GM12878 (cell line): ENCODE measurements at regions not wholly inside any gene's neighbourhood (a gene's known extent, or its start where the extent isn't known, plus 50 kb on each side); places are given as distances from the start of the nearest gene placed in this dataset.

Experiments used
- ATAC-seq: fragments of 200-7000 bp; cut with Tn5 transposase; 3 replicates; pipeline ENCODE4 v1.9.1; 2020; ENCODE audit warnings: mild to moderate bottlenecking, moderate library complexity
- BruUV-seq: library from RNA; stranded (reverse); fragments of 400-500 nt; replicated peaks from 2 replicates; lab custom pipeline; 2021; lab: Mats Ljungman, UMichigan
- CTCF ChIA-PET: fragments of 300-600 bp; sonication (Branson Sonifier 250); formaldehyde crosslinking; extraction: SDS; loops from one replicate; lab custom pipeline; 2021; ENCODE audit warnings: inconsistent platforms; lab: Yijun Ruan, JAX
- POLR2A ChIA-PET: fragments of 350-600 bp; formaldehyde crosslinking; extraction: SDS; loops from one replicate; lab custom pipeline; 2021; ENCODE audit warnings: inconsistent platforms; lab: Charles Lee
- RAD21 ChIA-PET: fragments of 300-600 bp; sonication (Branson Sonifier 250); formaldehyde crosslinking; loops from one replicate; lab custom pipeline; 2023; ENCODE audit warnings: antibody characterized with exemption; ENCODE audit not compliant: unreplicated experiment; lab: Charles Lee
- SMC1A ChIA-PET: fragments of 300-600 bp; sonication (Branson Sonifier 250); formaldehyde crosslinking; loops from one replicate; lab custom pipeline; 2023; ENCODE audit not compliant: unreplicated experiment, uncharacterized antibody; lab: Charles Lee
- DNase-seq: peaks from one replicate; pipeline ENCODE4 v3.0.0-alpha.2; 2011; ENCODE audit warnings: low read depth, low spot score
- FAIRE-seq: peaks from 3 replicates; lab custom pipeline; 2011; peaks lifted over from hg19 to GRCh38; lab: Jason Lieb, UNC
- H2AFZ ChIP-seq: 2 replicates; pipeline ENCODE4 v1.6.0; 2011; ENCODE audit warnings: low read depth, low read length, control low read depth; ENCODE audit not compliant: control insufficient read depth
- H3K27ac ChIP-seq: 2 replicates; pipeline ENCODE4 v1.5.1; 2011; ENCODE audit warnings: control low read depth; ENCODE audit not compliant: control insufficient read depth, insufficient read depth
- H3K27me3 ChIP-seq, 2 experiments: replicated peaks in 1 of 2; 2 replicates each; pipeline versions ENCODE4 v1.6.0 to v1.6.1; 2011; ENCODE audit warnings: low read length in 1 of 2; ENCODE audit not compliant: control insufficient read depth in 2 of 2, insufficient read depth in 2 of 2
- H3K36me3 ChIP-seq, 2 experiments: 2 replicates each; pipeline ENCODE4 v1.5.1; 2011; ENCODE audit warnings: low read length in 1 of 2; ENCODE audit not compliant: control insufficient read depth in 2 of 2, insufficient read depth in 2 of 2
- H3K4me1 ChIP-seq: 2 replicates; pipeline ENCODE4 v1.6.1; 2011; ENCODE audit warnings: mild to moderate bottlenecking, low read length, moderate library complexity, mixed read lengths; ENCODE audit not compliant: control insufficient read depth, insufficient read depth
- H3K4me2 ChIP-seq: 2 replicates; pipeline ENCODE4 v1.6.0; 2011; ENCODE audit warnings: control low read depth; ENCODE audit not compliant: control insufficient read depth, insufficient read depth
- H3K4me3 ChIP-seq: fragments of 200-600 bp; sonication (generic); 2 replicates; pipeline ENCODE4 v1.5.1; 2016
- H3K79me2 ChIP-seq: 2 replicates; pipeline ENCODE4 v1.6.0; 2011; ENCODE audit warnings: low read length; ENCODE audit not compliant: control insufficient read depth, insufficient read depth
- H3K9ac ChIP-seq: 2 replicates; pipeline ENCODE4 v1.8.0; 2011; ENCODE audit warnings: low read length, control low read depth, mixed read lengths; ENCODE audit not compliant: control insufficient read depth, insufficient read depth
- H3K9me3 ChIP-seq: replicated peaks from 3 replicates; pipeline ENCODE4 v1.5.1; 2011; ENCODE audit warnings: mild to moderate bottlenecking, low read length; ENCODE audit not compliant: control insufficient read depth, insufficient read depth
- H4K20me1 ChIP-seq: 2 replicates; pipeline ENCODE4 v1.6.0; 2011; ENCODE audit not compliant: control insufficient read depth, insufficient read depth
- HDAC2 ChIP-seq: fragments of 200-600 bp; sonication (generic); IDR thresholded peaks from 2 replicates; pipeline ENCODE4 v1.6.1; 2017
- HDGF ChIP-seq: fragments of 450-650 bp; IDR thresholded peaks from 2 replicates; pipeline ENCODE4 v1.6.1; 2016; ENCODE audit warnings: antibody characterized with exemption
- NKRF ChIP-seq: fragments of 450-650 bp; conservative IDR thresholded peaks from 2 replicates; pipeline ENCODE4 v1.6.1; 2017; ENCODE audit warnings: mild to moderate bottlenecking, moderate library complexity
- PBX3 ChIP-seq: IDR thresholded peaks from 2 replicates; pipeline ENCODE4 v1.6.1; 2011; ENCODE audit warnings: mild to moderate bottlenecking, low read depth, low read length, moderate library complexity; ENCODE audit not compliant: insufficient replicate concordance
- WGBS: methylation state at CpG from one replicate; pipeline ENCODE4 v1.1.6; 2016; ENCODE audit warnings: low lambda C conversion rate; ENCODE audit not compliant: insufficient replicate concordance, insufficient coverage; ENCODE audit errors: missing lambda C conversion rate; 5-methylcytosine and 5-hydroxymethylcytosine counted together
- in situ Hi-C: fragments of 300-500 bp; cut with MboI; formaldehyde crosslinking; loops from 9 replicates; pipeline ENCODE4 v1.14.3; 2018; ENCODE audit warnings: mixed read lengths
- intact Hi-C: fragments of 100-400 bp; cut with micrococcal nuclease; formaldehyde crosslinking; loops from one replicate; pipeline ENCODE4 v1.14.2; 2022; ENCODE audit not compliant: unreplicated experiment
- TF ChIP-seq, protein P1 (sequence below): IDR thresholded peaks from 2 replicates; pipeline ENCODE4 v1.6.1; 2012; ENCODE audit warnings: low read depth, low read length, improper control_type of control experiment

GRCh38 chr10:105868935-105869334 lies 1227.8 kb downstream of the SORCS3 start:
- no peak overlapping the region for H2AFZ ChIP-seq
- no peaks in the 10 kb centered on the region for H3K4me1 ChIP-seq
- BruUV-seq, result no TSS peak
- no peak overlapping the region for H3K4me2 ChIP-seq
- SMC1A ChIA-PET, result interaction anchor here (2.2 kb wide), 1 partner anchor 25 kb away, joined by 11 read pairs; no protein-coding TSS in a partner anchor
- no peaks in the 10 kb centered on the region for H3K36me3 ChIP-seq
- no peak overlapping the region for H3K4me3 ChIP-seq
- H3K79me2 ChIP-seq, result no peaks in the 10 kb centered on the region
- CTCF ChIA-PET, result no interaction called here
- no peaks in the 10 kb centered on the region for H4K20me1 ChIP-seq
- ATAC-seq, result no peak
- POLR2A ChIA-PET, result interaction anchor here (0.6 kb wide), 1 partner anchor 1607 kb away, joined by 3 read pairs; no protein-coding TSS in a partner anchor
- intact Hi-C loops (no loop called here), in situ Hi-C loops (no loop called here)
- FAIRE-seq, result no peak
- 56% methylated on average over 1 of the region's 1 CpG for WGBS
- RAD21 ChIA-PET, result no interaction called here
- no peaks in the 10 kb centered on the region for H3K27me3 ChIP-seq
- H3K9me3 ChIP-seq, result no peaks in the 10 kb centered on the region
- DNase-seq, result no peak
- TF ChIP-seq, protein P1, sequence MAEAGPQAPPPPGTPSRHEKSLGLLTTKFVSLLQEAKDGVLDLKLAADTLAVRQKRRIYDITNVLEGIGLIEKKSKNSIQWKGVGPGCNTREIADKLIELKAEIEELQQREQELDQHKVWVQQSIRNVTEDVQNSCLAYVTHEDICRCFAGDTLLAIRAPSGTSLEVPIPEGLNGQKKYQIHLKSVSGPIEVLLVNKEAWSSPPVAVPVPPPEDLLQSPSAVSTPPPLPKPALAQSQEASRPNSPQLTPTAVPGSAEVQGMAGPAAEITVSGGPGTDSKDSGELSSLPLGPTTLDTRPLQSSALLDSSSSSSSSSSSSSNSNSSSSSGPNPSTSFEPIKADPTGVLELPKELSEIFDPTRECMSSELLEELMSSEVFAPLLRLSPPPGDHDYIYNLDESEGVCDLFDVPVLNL, result no peak
- no peak for TF ChIP-seq PBX3
- no peak for TF ChIP-seq HDAC2
- no peak for TF ChIP-seq NKRF
- TF ChIP-seq HDGF, result no peak
- TF ChIP-seq, all 136 proteins: peak for 0
- H3K9ac ChIP-seq, result no peak overlapping the region
- H3K27ac ChIP-seq, result no peak overlapping the region
